ENCODE measurements at regions not wholly inside any gene's neighbourhood (a gene's known extent, or its start where the extent isn't known, plus 50 kb on each side); places are given as distances from the start of the nearest gene placed in this dataset.

DNA sequence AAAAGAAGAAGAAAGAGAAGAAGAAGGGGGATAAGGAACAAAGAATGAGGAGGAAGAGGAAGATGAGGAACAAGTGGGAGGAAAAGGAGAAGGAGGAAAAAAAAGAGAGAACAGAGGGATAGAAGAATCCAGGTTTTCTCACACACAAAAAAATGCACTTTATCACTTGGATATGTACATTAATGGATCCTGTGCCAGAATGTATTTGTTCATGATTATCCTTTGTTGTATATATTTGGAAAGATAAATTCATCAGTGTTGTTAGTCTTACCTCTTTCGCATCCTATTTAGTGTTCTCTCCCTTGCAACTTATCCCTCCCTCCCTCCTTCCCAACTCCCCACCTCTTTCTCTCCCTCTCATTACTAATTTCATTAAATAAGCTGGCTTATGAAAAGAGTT, 298.8 kb downstream of the SLCO4C1 start:
- Histone ChIP-seq H3K4me3 (ENCODE audit: low read length) (no peak overlapping the region), H3K27ac (ENCODE audit: low read length) (no peak overlapping the region), H3K9me3 (ENCODE audit: control insufficient read depth, insufficient read depth, low read length) (no peaks in the 10 kb centered on the region), H3K36me3 (ENCODE audit: control insufficient read depth, insufficient read depth, low read length) (no peaks in the 10 kb centered on the region), H3K4me1 (ENCODE audit: control insufficient read depth, insufficient read depth, low read length) (no peaks in the 10 kb centered on the region), H3K27me3 (ENCODE audit: control insufficient read depth, insufficient read depth, low read length) (no peaks in the 10 kb centered on the region)
- no peak for DNase-seq (ENCODE audit: low read depth, low spot score)
- WGBS (ENCODE audit: insufficient coverage, insufficient read length), result no CpG with 5 or more reads among the region's 1 CpG

DNA sequence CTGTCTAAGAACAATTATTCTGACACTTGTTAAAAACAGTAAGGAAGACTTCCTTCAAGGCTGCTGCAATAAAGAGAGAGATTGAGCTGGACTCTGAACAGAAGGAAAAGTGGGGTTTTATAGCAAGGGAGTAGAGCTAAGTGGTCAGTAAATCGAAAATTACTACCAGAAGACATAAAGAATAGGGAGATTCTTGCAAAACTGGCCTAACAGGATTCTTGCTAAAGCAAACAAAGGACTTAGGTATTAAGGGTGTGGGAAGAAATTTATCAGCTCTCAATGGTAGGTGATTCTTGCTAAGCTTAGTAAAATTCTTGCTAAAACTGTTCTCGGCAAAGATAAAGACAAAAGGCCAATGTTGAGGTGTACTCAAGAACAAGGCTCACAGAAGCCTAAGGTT, 300.5 kb downstream of the SLCO4C1 start:
- no peaks in the 10 kb centered on the region for H3K27me3 ChIP-seq (ENCODE audit: control insufficient read depth, insufficient read depth, low read length)
- no peak overlapping the region for H3K4me3 ChIP-seq (ENCODE audit: low read length)
- no peaks in the 10 kb centered on the region for H3K9me3 ChIP-seq (ENCODE audit: control insufficient read depth, insufficient read depth, low read length)
- no peak for DNase-seq (ENCODE audit: low read depth, low spot score)
- WGBS (ENCODE audit: insufficient coverage, insufficient read length), result no CpG with 5 or more reads among the region's 2 CpGs
- H3K27ac ChIP-seq (ENCODE audit: low read length), result no peak overlapping the region
- no peaks in the 10 kb centered on the region for H3K36me3 ChIP-seq (ENCODE audit: control insufficient read depth, insufficient read depth, low read length)
- H3K4me1 ChIP-seq (ENCODE audit: control insufficient read depth, insufficient read depth, low read length), result no peaks in the 10 kb centered on the region

GRCh38 chr5:101991486-101991885, 304.6 kb downstream of the SLCO4C1 start:
- Histone ChIP-seq H3K36me3 (ENCODE audit: control insufficient read depth, insufficient read depth, low read length) (no peaks in the 10 kb centered on the region), H3K27ac (ENCODE audit: low read length) (no peak overlapping the region), H3K4me3 (ENCODE audit: low read length) (no peak overlapping the region), H3K27me3 (ENCODE audit: control insufficient read depth, insufficient read depth, low read length) (no peaks in the 10 kb centered on the region), H3K9me3 (ENCODE audit: control insufficient read depth, insufficient read depth, low read length) (no peaks in the 10 kb centered on the region), H3K4me1 (ENCODE audit: control insufficient read depth, insufficient read depth, low read length) (no peaks in the 10 kb centered on the region)
- no CpG with 5 or more reads among the region's 1 CpG for WGBS (ENCODE audit: insufficient coverage, insufficient read length)
- DNase-seq (ENCODE audit: low read depth, low spot score), result no peak

GRCh38 chr5:101989659-101990058, 306.4 kb downstream of the SLCO4C1 start:
- no peak for DNase-seq (ENCODE audit: low read depth, low spot score)
- no peaks in the 10 kb centered on the region for H3K27me3 ChIP-seq (ENCODE audit: control insufficient read depth, insufficient read depth, low read length)
- H3K36me3 ChIP-seq (ENCODE audit: control insufficient read depth, insufficient read depth, low read length), result no peaks in the 10 kb centered on the region
- H3K9me3 ChIP-seq (ENCODE audit: control insufficient read depth, insufficient read depth, low read length), result no peaks in the 10 kb centered on the region
- no CpG with 5 or more reads among the region's 1 CpG for WGBS (ENCODE audit: insufficient coverage, insufficient read length)
- no peak overlapping the region for H3K27ac ChIP-seq (ENCODE audit: low read length)
- H3K4me1 ChIP-seq (ENCODE audit: control insufficient read depth, insufficient read depth, low read length), result no peaks in the 10 kb centered on the region
- H3K4me3 ChIP-seq (ENCODE audit: low read length), result no peak overlapping the region

- no peaks in the 10 kb centered on the region for H3K36me3 ChIP-seq (ENCODE audit: control insufficient read depth, insufficient read depth, low read length)
- WGBS (ENCODE audit: insufficient coverage, insufficient read length), result no CpG with 5 or more reads among the region's 1 CpG
- H3K4me1 ChIP-seq (ENCODE audit: control insufficient read depth, insufficient read depth, low read length), result no peaks in the 10 kb centered on the region
- H3K4me3 ChIP-seq (ENCODE audit: low read length), result no peak overlapping the region
- H3K9me3 ChIP-seq (ENCODE audit: control insufficient read depth, insufficient read depth, low read length), result no peaks in the 10 kb centered on the region
- no peak overlapping the region for H3K27ac ChIP-seq (ENCODE audit: low read length)
- DNase-seq (ENCODE audit: low read depth, low spot score), result peak; percentile 22
- H3K27me3 ChIP-seq (ENCODE audit: control insufficient read depth, insufficient read depth, low read length), result no peaks in the 10 kb centered on the region
Observed at GRCh38 chr5:101977729-101978345, 318.2 kb downstream of the SLCO4C1 start.

- Histone ChIP-seq H3K4me1 (ENCODE audit: control insufficient read depth, insufficient read depth, low read length) (no peaks in the 10 kb centered on the region), H3K27me3 (ENCODE audit: control insufficient read depth, insufficient read depth, low read length) (no peaks in the 10 kb centered on the region), H3K27ac (ENCODE audit: low read length) (no peak overlapping the region), H3K9me3 (ENCODE audit: control insufficient read depth, insufficient read depth, low read length) (no peaks in the 10 kb centered on the region), H3K4me3 (ENCODE audit: low read length) (no peak overlapping the region), H3K36me3 (ENCODE audit: control insufficient read depth, insufficient read depth, low read length) (no peaks in the 10 kb centered on the region)
- DNase-seq (ENCODE audit: low read depth, low spot score), result no peak
Observed at GRCh38 chr5:101976933-101977332, 319.2 kb downstream of the SLCO4C1 start.

- no peaks in the 10 kb centered on the region for H3K9me3 ChIP-seq (ENCODE audit: control insufficient read depth, insufficient read depth, low read length)
- no peak overlapping the region for H3K27ac ChIP-seq (ENCODE audit: low read length)
- no CpG with 5 or more reads among the region's 1 CpG for WGBS (ENCODE audit: insufficient coverage, insufficient read length)
- no peak for DNase-seq (ENCODE audit: low read depth, low spot score)
- H3K4me1 ChIP-seq (ENCODE audit: control insufficient read depth, insufficient read depth, low read length), result no peaks in the 10 kb centered on the region
- no peaks in the 10 kb centered on the region for H3K36me3 ChIP-seq (ENCODE audit: control insufficient read depth, insufficient read depth, low read length)
- no peak overlapping the region for H3K4me3 ChIP-seq (ENCODE audit: low read length)
- H3K27me3 ChIP-seq (ENCODE audit: control insufficient read depth, insufficient read depth, low read length), result no peaks in the 10 kb centered on the region
Observed at GRCh38 chr5:101969742-101970141, 326.3 kb downstream of the SLCO4C1 start.

- no peaks in the 10 kb centered on the region for H3K36me3 ChIP-seq (ENCODE audit: control insufficient read depth, insufficient read depth, low read length)
- no peaks in the 10 kb centered on the region for H3K4me1 ChIP-seq (ENCODE audit: control insufficient read depth, insufficient read depth, low read length)
- no peaks in the 10 kb centered on the region for H3K27me3 ChIP-seq (ENCODE audit: control insufficient read depth, insufficient read depth, low read length)
- no peaks in the 10 kb centered on the region for H3K9me3 ChIP-seq (ENCODE audit: control insufficient read depth, insufficient read depth, low read length)
- H3K27ac ChIP-seq (ENCODE audit: low read length), result no peak overlapping the region
- DNase-seq (ENCODE audit: low read depth, low spot score), result no peak
- WGBS (ENCODE audit: insufficient coverage, insufficient read length), result no CpG with 5 or more reads among the region's 2 CpGs
- H3K4me3 ChIP-seq (ENCODE audit: low read length), result no peak overlapping the region
Observed at GRCh38 chr5:101966476-101966875, 329.6 kb downstream of the SLCO4C1 start.

DNA sequence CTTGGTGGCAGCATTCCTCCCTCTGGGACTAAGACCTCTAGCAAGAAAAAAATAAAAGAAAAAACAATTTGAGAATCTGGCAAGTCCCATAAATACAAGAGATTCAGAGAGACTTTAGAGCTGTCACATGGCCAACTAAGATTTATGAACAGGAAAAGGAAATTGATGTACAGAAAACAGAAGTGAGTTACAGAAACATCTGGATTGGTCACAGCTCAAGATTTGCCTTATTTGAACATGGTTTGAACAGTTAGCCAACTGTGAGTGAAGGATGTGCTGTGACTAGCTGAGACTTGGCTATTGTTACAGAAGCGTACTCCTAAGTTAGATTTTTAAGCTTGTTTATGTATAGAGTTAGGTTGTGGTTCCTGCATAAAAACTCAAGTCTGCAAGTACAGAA, 340.2 kb downstream of the SLCO4C1 start:
- DNase-seq (ENCODE audit: low read depth, low spot score), result no peak
- H3K27me3 ChIP-seq (ENCODE audit: control insufficient read depth, insufficient read depth, low read length), result no peaks in the 10 kb centered on the region
- H3K4me3 ChIP-seq (ENCODE audit: low read length), result no peak overlapping the region
- H3K4me1 ChIP-seq (ENCODE audit: control insufficient read depth, insufficient read depth, low read length), result no peaks in the 10 kb centered on the region
- no peaks in the 10 kb centered on the region for H3K36me3 ChIP-seq (ENCODE audit: control insufficient read depth, insufficient read depth, low read length)
- no peaks in the 10 kb centered on the region for H3K9me3 ChIP-seq (ENCODE audit: control insufficient read depth, insufficient read depth, low read length)
- no peak overlapping the region for H3K27ac ChIP-seq (ENCODE audit: low read length)
- no CpG with 5 or more reads among the region's 1 CpG for WGBS (ENCODE audit: insufficient coverage, insufficient read length)

DNA sequence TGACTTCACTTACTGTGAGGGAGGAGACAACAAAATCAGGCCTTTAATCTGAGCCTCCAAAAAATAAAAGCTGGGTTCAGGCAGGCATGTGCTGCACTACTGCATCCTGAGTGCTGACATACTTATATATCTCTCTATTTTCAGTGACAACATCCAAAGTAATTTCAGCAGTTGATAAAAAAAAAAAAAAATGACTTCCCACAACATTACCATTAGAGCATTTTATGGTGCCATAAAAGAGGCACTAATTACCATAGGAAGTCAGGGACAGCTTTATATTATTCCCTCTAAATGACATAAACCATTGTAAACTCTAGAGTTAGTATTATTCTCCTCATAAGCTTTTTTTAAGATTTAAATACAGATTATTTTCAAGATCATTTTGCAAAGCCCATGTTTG, 346.1 kb downstream of the SLCO4C1 start:
- Histone ChIP-seq H3K4me3 (ENCODE audit: low read length) (no peak overlapping the region), H3K4me1 (ENCODE audit: control insufficient read depth, insufficient read depth, low read length) (no peaks in the 10 kb centered on the region), H3K9me3 (ENCODE audit: control insufficient read depth, insufficient read depth, low read length) (no peaks in the 10 kb centered on the region), H3K27me3 (ENCODE audit: control insufficient read depth, insufficient read depth, low read length) (no peaks in the 10 kb centered on the region), H3K36me3 (ENCODE audit: control insufficient read depth, insufficient read depth, low read length) (no peaks in the 10 kb centered on the region), H3K27ac (ENCODE audit: low read length) (no peak overlapping the region)
- no peak for DNase-seq (ENCODE audit: low read depth, low spot score)

- Histone ChIP-seq H3K27me3 (ENCODE audit: control insufficient read depth, insufficient read depth, low read length) (no peaks in the 10 kb centered on the region), H3K4me3 (ENCODE audit: low read length) (no peak overlapping the region), H3K9me3 (ENCODE audit: control insufficient read depth, insufficient read depth, low read length) (no peaks in the 10 kb centered on the region), H3K4me1 (ENCODE audit: control insufficient read depth, insufficient read depth, low read length) (no peaks in the 10 kb centered on the region), H3K36me3 (ENCODE audit: control insufficient read depth, insufficient read depth, low read length) (no peaks in the 10 kb centered on the region), H3K27ac (ENCODE audit: low read length) (no peak overlapping the region)
- no peak for DNase-seq (ENCODE audit: low read depth, low spot score)
- no CpG with 5 or more reads among the region's 1 CpG for WGBS (ENCODE audit: insufficient coverage, insufficient read length)
Observed at GRCh38 chr5:101948615-101949014, 347.5 kb downstream of the SLCO4C1 start.

Data from iPS DF 6.9 (cell line).